GM12878 (cell line): ENCODE measurements at regions not wholly inside any gene's neighbourhood (a gene's known extent, or its start where the extent isn't known, plus 50 kb on each side); places are given as distances from the start of the nearest gene placed in this dataset.
A peak's percentile ranks its signal among the peaks of the same experiment; 100 is the strongest.

ENCODE experiments used
- ATAC-seq: fragments of 200-7000 bp; cut with Tn5 transposase; 3 replicates; pipeline ENCODE4 v1.9.1; 2020; ENCODE audit warnings: mild to moderate bottlenecking, moderate library complexity
- BruUV-seq: library from RNA; stranded (reverse); fragments of 400-500 nt; replicated peaks from 2 replicates; lab custom pipeline; 2021; lab: Mats Ljungman, UMichigan
- CTCF ChIA-PET: fragments of 300-600 bp; sonication (Branson Sonifier 250); formaldehyde crosslinking; extraction: SDS; loops from one replicate; lab custom pipeline; 2021; ENCODE audit warnings: inconsistent platforms; lab: Yijun Ruan, JAX
- POLR2A ChIA-PET: fragments of 350-600 bp; formaldehyde crosslinking; extraction: SDS; loops from one replicate; lab custom pipeline; 2021; ENCODE audit warnings: inconsistent platforms; lab: Charles Lee
- RAD21 ChIA-PET: fragments of 300-600 bp; sonication (Branson Sonifier 250); formaldehyde crosslinking; loops from one replicate; lab custom pipeline; 2023; ENCODE audit warnings: antibody characterized with exemption; ENCODE audit not compliant: unreplicated experiment; lab: Charles Lee
- SMC1A ChIA-PET: fragments of 300-600 bp; sonication (Branson Sonifier 250); formaldehyde crosslinking; loops from one replicate; lab custom pipeline; 2023; ENCODE audit not compliant: unreplicated experiment, uncharacterized antibody; lab: Charles Lee
- DNase-seq: peaks from one replicate; pipeline ENCODE4 v3.0.0-alpha.2; 2011; ENCODE audit warnings: low read depth, low spot score
- FAIRE-seq: peaks from 3 replicates; lab custom pipeline; 2011; peaks lifted over from hg19 to GRCh38; lab: Jason Lieb, UNC
- H2AFZ ChIP-seq: 2 replicates; pipeline ENCODE4 v1.6.0; 2011; ENCODE audit warnings: low read depth, low read length, control low read depth; ENCODE audit not compliant: control insufficient read depth
- H3K27ac ChIP-seq: 2 replicates; pipeline ENCODE4 v1.5.1; 2011; ENCODE audit warnings: control low read depth; ENCODE audit not compliant: control insufficient read depth, insufficient read depth
- H3K27me3 ChIP-seq, 2 experiments: replicated peaks in 1 of 2; 2 replicates each; pipeline versions ENCODE4 v1.6.0 to v1.6.1; 2011; ENCODE audit warnings: low read length in 1 of 2; ENCODE audit not compliant: control insufficient read depth in 2 of 2, insufficient read depth in 2 of 2
- H3K36me3 ChIP-seq, 2 experiments: 2 replicates each; pipeline ENCODE4 v1.5.1; 2011; ENCODE audit warnings: low read length in 1 of 2; ENCODE audit not compliant: control insufficient read depth in 2 of 2, insufficient read depth in 2 of 2
- H3K4me1 ChIP-seq: 2 replicates; pipeline ENCODE4 v1.6.1; 2011; ENCODE audit warnings: mild to moderate bottlenecking, low read length, moderate library complexity, mixed read lengths; ENCODE audit not compliant: control insufficient read depth, insufficient read depth
- H3K4me2 ChIP-seq: 2 replicates; pipeline ENCODE4 v1.6.0; 2011; ENCODE audit warnings: control low read depth; ENCODE audit not compliant: control insufficient read depth, insufficient read depth
- H3K4me3 ChIP-seq: fragments of 200-600 bp; sonication (generic); 2 replicates; pipeline ENCODE4 v1.5.1; 2016
- H3K79me2 ChIP-seq: 2 replicates; pipeline ENCODE4 v1.6.0; 2011; ENCODE audit warnings: low read length; ENCODE audit not compliant: control insufficient read depth, insufficient read depth
- H3K9ac ChIP-seq: 2 replicates; pipeline ENCODE4 v1.8.0; 2011; ENCODE audit warnings: low read length, control low read depth, mixed read lengths; ENCODE audit not compliant: control insufficient read depth, insufficient read depth
- H3K9me3 ChIP-seq: replicated peaks from 3 replicates; pipeline ENCODE4 v1.5.1; 2011; ENCODE audit warnings: mild to moderate bottlenecking, low read length; ENCODE audit not compliant: control insufficient read depth, insufficient read depth
- H4K20me1 ChIP-seq: 2 replicates; pipeline ENCODE4 v1.6.0; 2011; ENCODE audit not compliant: control insufficient read depth, insufficient read depth
- IRF4 ChIP-seq: IDR thresholded peaks from 2 replicates; pipeline ENCODE4 v1.6.1; 2011; ENCODE audit warnings: low read depth, low read length
- JUNB ChIP-seq: IDR thresholded peaks from 2 replicates; pipeline ENCODE4 v1.6.1; 2016; ENCODE audit warnings: antibody characterized with exemption, mild to moderate bottlenecking
- MEF2A ChIP-seq: IDR thresholded peaks from 2 replicates; pipeline ENCODE4 v1.6.1; 2011; ENCODE audit warnings: low read depth, mild to moderate bottlenecking, low read length, moderate library complexity; ENCODE audit not compliant: insufficient read depth
- RCOR1 ChIP-seq: conservative IDR thresholded peaks from 2 replicates; pipeline ENCODE4 v1.6.1; 2012; ENCODE audit warnings: low read depth, low read length, improper control_type of control experiment
- RUNX3 ChIP-seq: IDR thresholded peaks from 2 replicates; pipeline ENCODE4 v1.6.1; 2012; ENCODE audit warnings: low read length, inconsistent platforms
- TCF12 ChIP-seq: IDR thresholded peaks from 2 replicates; pipeline ENCODE4 v1.6.1; 2011; ENCODE audit warnings: low read depth, mild to moderate bottlenecking, low read length
- YY1 ChIP-seq: IDR thresholded peaks from 2 replicates; pipeline ENCODE4 v1.6.1; 2011; ENCODE audit warnings: low read depth, mild to moderate bottlenecking, low read length
- WGBS: methylation state at CpG from one replicate; pipeline ENCODE4 v1.1.6; 2016; ENCODE audit warnings: low lambda C conversion rate; ENCODE audit not compliant: insufficient replicate concordance, insufficient coverage; ENCODE audit errors: missing lambda C conversion rate; 5-methylcytosine and 5-hydroxymethylcytosine counted together
- in situ Hi-C: fragments of 300-500 bp; cut with MboI; formaldehyde crosslinking; loops from 9 replicates; pipeline ENCODE4 v1.14.3; 2018; ENCODE audit warnings: mixed read lengths
- intact Hi-C: fragments of 100-400 bp; cut with micrococcal nuclease; formaldehyde crosslinking; loops from one replicate; pipeline ENCODE4 v1.14.2; 2022; ENCODE audit not compliant: unreplicated experiment
- TF ChIP-seq, protein P1 (sequence below): fragments of 450-650 bp; formaldehyde crosslinking; IDR thresholded peaks from 2 replicates; pipeline ENCODE4 v1.4.0; 2020; ENCODE audit warnings: mild to moderate bottlenecking, moderate library complexity
- TF ChIP-seq, protein P2 (sequence below): IDR thresholded peaks from 2 replicates; pipeline ENCODE4 v1.6.1; 2012; ENCODE audit warnings: low read length, inconsistent platforms

DNA sequence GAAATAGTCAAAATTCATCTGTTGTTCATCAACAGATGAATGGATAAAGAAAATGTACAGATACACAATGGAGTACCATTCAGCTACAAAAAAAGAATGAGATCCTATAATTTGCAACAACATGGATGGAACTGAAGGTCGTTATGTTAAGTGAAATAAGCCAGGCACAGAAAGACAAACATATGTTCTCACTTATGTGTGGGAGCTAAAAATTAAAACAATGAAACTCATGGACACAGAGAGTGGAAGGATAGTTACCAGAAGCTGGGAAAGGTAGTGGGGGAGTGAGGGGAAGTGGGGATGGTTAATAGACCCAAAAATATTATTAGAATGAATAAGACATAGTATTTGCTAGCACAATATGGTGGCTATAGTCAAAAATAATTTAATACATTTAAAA is 70.0 kb upstream of the KCNMA1 start (continued):
- TF ChIP-seq, protein P1, sequence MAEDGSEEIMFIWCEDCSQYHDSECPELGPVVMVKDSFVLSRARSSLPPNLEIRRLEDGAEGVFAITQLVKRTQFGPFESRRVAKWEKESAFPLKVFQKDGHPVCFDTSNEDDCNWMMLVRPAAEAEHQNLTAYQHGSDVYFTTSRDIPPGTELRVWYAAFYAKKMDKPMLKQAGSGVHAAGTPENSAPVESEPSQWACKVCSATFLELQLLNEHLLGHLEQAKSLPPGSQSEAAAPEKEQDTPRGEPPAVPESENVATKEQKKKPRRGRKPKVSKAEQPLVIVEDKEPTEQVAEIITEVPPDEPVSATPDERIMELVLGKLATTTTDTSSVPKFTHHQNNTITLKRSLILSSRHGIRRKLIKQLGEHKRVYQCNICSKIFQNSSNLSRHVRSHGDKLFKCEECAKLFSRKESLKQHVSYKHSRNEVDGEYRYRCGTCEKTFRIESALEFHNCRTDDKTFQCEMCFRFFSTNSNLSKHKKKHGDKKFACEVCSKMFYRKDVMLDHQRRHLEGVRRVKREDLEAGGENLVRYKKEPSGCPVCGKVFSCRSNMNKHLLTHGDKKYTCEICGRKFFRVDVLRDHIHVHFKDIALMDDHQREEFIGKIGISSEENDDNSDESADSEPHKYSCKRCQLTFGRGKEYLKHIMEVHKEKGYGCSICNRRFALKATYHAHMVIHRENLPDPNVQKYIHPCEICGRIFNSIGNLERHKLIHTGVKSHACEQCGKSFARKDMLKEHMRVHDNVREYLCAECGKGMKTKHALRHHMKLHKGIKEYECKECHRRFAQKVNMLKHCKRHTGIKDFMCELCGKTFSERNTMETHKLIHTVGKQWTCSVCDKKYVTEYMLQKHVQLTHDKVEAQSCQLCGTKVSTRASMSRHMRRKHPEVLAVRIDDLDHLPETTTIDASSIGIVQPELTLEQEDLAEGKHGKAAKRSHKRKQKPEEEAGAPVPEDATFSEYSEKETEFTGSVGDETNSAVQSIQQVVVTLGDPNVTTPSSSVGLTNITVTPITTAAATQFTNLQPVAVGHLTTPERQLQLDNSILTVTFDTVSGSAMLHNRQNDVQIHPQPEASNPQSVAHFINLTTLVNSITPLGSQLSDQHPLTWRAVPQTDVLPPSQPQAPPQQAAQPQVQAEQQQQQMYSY = no peak
- TF ChIP-seq MEF2A = no peak
- TF ChIP-seq, all 136 proteins: peak for 0

DNA sequence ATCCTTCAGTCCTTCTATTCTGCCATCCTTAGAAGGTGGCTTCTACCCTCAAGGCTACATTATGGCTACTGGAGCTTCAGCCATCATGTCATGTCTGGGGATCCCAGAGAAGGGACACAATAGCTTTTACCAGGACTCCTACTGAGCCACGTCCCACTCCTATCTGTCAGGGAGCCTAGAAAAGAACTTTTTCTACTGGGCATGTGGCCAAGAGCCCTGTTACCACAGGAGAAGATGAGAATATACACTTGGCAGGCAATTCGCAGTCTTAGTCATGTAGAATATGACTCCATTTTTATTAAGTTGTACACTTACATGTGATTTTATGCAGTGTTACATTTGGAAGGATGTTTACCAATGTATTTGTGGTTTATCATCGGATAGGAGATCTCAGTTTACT is 64.6 kb upstream of the KCNMA1 start:
- intact Hi-C loops (no loop called here), in situ Hi-C loops (no loop called here)
- ChIA-PET RAD21 (interaction anchor here (1.0 to 1.3 kb wide), 2 partner anchors 9 to 24 kb away, joined by 3 to 8 read pairs; no protein-coding TSS in a partner anchor), CTCF (interaction anchor here (1.3 to 8.3 kb wide), 3 partner anchors 10 to 310 kb away, joined by 4 to 84 read pairs (median 8); no protein-coding TSS in a partner anchor), SMC1A (interaction anchor here (0.6 to 6.7 kb wide), 5 partner anchors 9 to 173 kb away, joined by 3 to 59 read pairs (median 4); no protein-coding TSS in a partner anchor), POLR2A (no interaction called here)
- Histone ChIP-seq H3K27ac (peak overlapping the region; percentile 35; the same call in 1 of the 2 replicates), H3K9ac (no peak overlapping the region; the same call in 1 of the 2 replicates), H3K27me3 (no peaks in the 10 kb centered on the region), H3K36me3 (peaks cover 0 to 2% of the 10 kb centered on the region in 2 experiments; a peak in 2 of 4 replicates), H3K4me3 (no peak overlapping the region), H3K4me1 (peaks cover 5% of the 10 kb centered on the region), H4K20me1 (no peaks in the 10 kb centered on the region), H3K4me2 (0 out of 2 replicates have a peak overlapping the region, but pooled peaks have one; percentile 1), H3K79me2 (no peaks in the 10 kb centered on the region), H2AFZ (no peak overlapping the region; the same call in 1 of the 2 replicates), H3K9me3 (peaks cover 2% of the 10 kb centered on the region; the same call in 2 of the 3 replicates)
- BruUV-seq = no TSS peak
- WGBS = 44% methylated on average over 3 of the region's 3 CpGs
- no peak for DNase-seq
- ATAC-seq = peak; percentile 59
- TF ChIP-seq, protein P2, sequence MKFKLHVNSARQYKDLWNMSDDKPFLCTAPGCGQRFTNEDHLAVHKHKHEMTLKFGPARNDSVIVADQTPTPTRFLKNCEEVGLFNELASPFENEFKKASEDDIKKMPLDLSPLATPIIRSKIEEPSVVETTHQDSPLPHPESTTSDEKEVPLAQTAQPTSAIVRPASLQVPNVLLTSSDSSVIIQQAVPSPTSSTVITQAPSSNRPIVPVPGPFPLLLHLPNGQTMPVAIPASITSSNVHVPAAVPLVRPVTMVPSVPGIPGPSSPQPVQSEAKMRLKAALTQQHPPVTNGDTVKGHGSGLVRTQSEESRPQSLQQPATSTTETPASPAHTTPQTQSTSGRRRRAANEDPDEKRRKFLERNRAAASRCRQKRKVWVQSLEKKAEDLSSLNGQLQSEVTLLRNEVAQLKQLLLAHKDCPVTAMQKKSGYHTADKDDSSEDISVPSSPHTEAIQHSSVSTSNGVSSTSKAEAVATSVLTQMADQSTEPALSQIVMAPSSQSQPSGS = 0 out of 2 replicates have a peak, but pooled peaks have one; percentile 33
- TF ChIP-seq TCF12 (no peak), JUNB (peak; percentile 23; the same call in 1 of the 2 replicates), YY1 (0 out of 2 replicates have a peak, but pooled peaks have one; percentile 24), RUNX3 (peak; percentile 44; the same call in 1 of the 2 replicates), RCOR1 (no peak), IRF4 (peak; percentile 58; the same call in 1 of the 2 replicates)
- no peak for FAIRE-seq
